ENCODE measurements at regions not wholly inside any gene's neighbourhood (a gene's known extent, or its start where the extent isn't known, plus 50 kb on each side); places are given as distances from the start of the nearest gene placed in this dataset.

- no peak for TF ChIP-seq CTCF (IDR thresholded peaks at IDR 0.05)
- no peak for TF ChIP-seq POLR2A (IDR thresholded peaks at IDR 0.05)
Observed at GRCh38 chr11:13836666-13837065, 125.9 kb upstream of the SPON1 start.

Measured in uterus (tissue), 2 donors.